H1 (cell line): ENCODE measurements at regions not wholly inside any gene's neighbourhood (a gene's known extent, or its start where the extent isn't known, plus 50 kb on each side); places are given as distances from the start of the nearest gene placed in this dataset.
"Not testable (repeated sequence)": the region's sequence is repeated elsewhere in the genome, so short reads cannot be mapped to it uniquely, and the experiment has no call there.

Experiments used
- CTCF ChIA-PET: fragments of 300-600 bp; sonication (Branson Sonifier 250); formaldehyde crosslinking; loops from one replicate; lab custom pipeline; 2021; ENCODE audit not compliant: partially characterized antibody; lab: Charles Lee
- POLR2A ChIA-PET: fragments of 300-600 bp; sonication (Branson Sonifier 250); formaldehyde crosslinking; loops from one replicate; lab custom pipeline; 2021; ENCODE audit warnings: inconsistent platforms; ENCODE audit not compliant: partially characterized antibody; lab: Charles Lee
- DNase-seq, 2 experiments: peaks; one replicate each; pipeline versions ENCODE4 v3.0.0 to v3.0.0-alpha.2; 2010 to 2022; ENCODE audit warnings: low spot score in 2 of 2, low read depth in 1 of 2, mixed read lengths in 1 of 2
- FAIRE-seq: peaks from 2 replicates; lab custom pipeline; 2011; peaks lifted over from hg19 to GRCh38; lab: Jason Lieb, UNC
- H2AFZ ChIP-seq: 2 replicates; pipeline ENCODE4 v1.8.1; 2012; ENCODE audit warnings: low read length, inconsistent platforms
- H2AK5ac ChIP-seq: 2 replicates; pipeline ENCODE4 v1.6.1; 2013; ENCODE audit warnings: low read depth, low read length
- H2BK120ac ChIP-seq: replicated peaks from 2 replicates; pipeline ENCODE3; 2013; ENCODE audit warnings: low read depth, low read length, inconsistent platforms
- H2BK12ac ChIP-seq: 2 replicates; pipeline ENCODE4 v1.6.1; 2013; ENCODE audit warnings: low read depth, low read length
- H2BK15ac ChIP-seq: 2 replicates; pipeline ENCODE4 v1.6.1; 2013; ENCODE audit warnings: low read length
- H2BK20ac ChIP-seq: 2 replicates; pipeline ENCODE4 v1.6.1; 2013; ENCODE audit warnings: low read length
- H2BK5ac ChIP-seq: 2 replicates; pipeline ENCODE4 v1.6.1; 2013; ENCODE audit warnings: low read depth, low read length
- H3K14ac ChIP-seq: 2 replicates; pipeline ENCODE4 v1.6.1; 2013; ENCODE audit warnings: inconsistent platforms; ENCODE audit not compliant: insufficient read length
- H3K18ac ChIP-seq: 2 replicates; pipeline ENCODE4 v1.6.1; 2013; ENCODE audit warnings: low read length; ENCODE audit errors: extremely low read depth
- H3K23ac ChIP-seq: 2 replicates; pipeline ENCODE4 v1.6.1; 2013; ENCODE audit warnings: inconsistent platforms; ENCODE audit not compliant: insufficient read length
- H3K23me2 ChIP-seq: 2 replicates; pipeline ENCODE4 v1.6.1; 2013; ENCODE audit warnings: low read depth, low read length
- H3K27ac ChIP-seq: 2 replicates; pipeline ENCODE4 v1.6.1; 2011; ENCODE audit warnings: low read depth, low read length, inconsistent platforms
- H3K27me3 ChIP-seq, 4 experiments: replicated peaks in 1 of 4; 1 replicate in 1 of 4; 2 replicates in 3 of 4; pipeline versions ENCODE4 v1.6.1 to v1.8.1; 2011 to 2013; ENCODE audit warnings: low read length in 3 of 4, mild to moderate bottlenecking in 3 of 4, inconsistent platforms in 2 of 4, mixed read lengths in 2 of 4, moderate library complexity in 1 of 4; ENCODE audit not compliant: control insufficient read depth in 3 of 4, insufficient read depth in 3 of 4; ENCODE audit errors: extremely low read depth in 1 of 4
- H3K36me3 ChIP-seq, 4 experiments: 2 replicates each; pipeline versions ENCODE4 v1.6.1 to v1.8.1; 2011 to 2013; ENCODE audit warnings: mild to moderate bottlenecking in 4 of 4, low read length in 3 of 4, moderate library complexity in 2 of 4, control low read depth in 1 of 4, inconsistent platforms in 1 of 4; ENCODE audit not compliant: insufficient read depth in 4 of 4, control insufficient read depth in 2 of 4
- H3K4ac ChIP-seq: replicated peaks from 2 replicates; pipeline ENCODE3; 2013; ENCODE audit warnings: low read length, low read depth, mixed read lengths, inconsistent platforms; ENCODE audit not compliant: insufficient read length
- H3K4me1 ChIP-seq, 4 experiments: replicated peaks in 1 of 4; 1 replicate in 1 of 4; 2 replicates in 3 of 4; pipeline versions ENCODE4 v1.6.1 to v1.8.1; 2011 to 2013; ENCODE audit warnings: low read length in 3 of 4, inconsistent platforms in 2 of 4, mixed read lengths in 1 of 4; ENCODE audit not compliant: insufficient read depth in 4 of 4, control insufficient read depth in 3 of 4
- H3K4me2 ChIP-seq, 2 experiments: 2 replicates each; pipeline versions ENCODE4 v1.6.1 to v1.8.1; 2011 to 2013; ENCODE audit warnings: low read depth in 2 of 2, low read length in 2 of 2, control low read depth in 1 of 2, inconsistent platforms in 1 of 2, mild to moderate bottlenecking in 1 of 2; ENCODE audit not compliant: insufficient read depth in 1 of 2
- H3K4me3 ChIP-seq, 4 experiments: fragments of 200-600, 300-600 bp in 1 of 4; sonication (generic), shearing (Covaris generic), sonication (Bioruptor Twin) in 1 of 4; 2 replicates each; pipeline versions ENCODE4 v1.5.1 to v1.8.1; 2011 to 2016; ENCODE audit warnings: low read length in 4 of 4, low read depth in 3 of 4, control low read depth in 2 of 4, inconsistent platforms in 2 of 4, mild to moderate bottlenecking in 2 of 4, mixed read lengths in 1 of 4, moderate library complexity in 1 of 4; ENCODE audit not compliant: insufficient read depth in 2 of 4; ENCODE audit errors: extremely low read depth in 1 of 4
- H3K56ac ChIP-seq: replicated peaks from 2 replicates; pipeline ENCODE3; 2013; ENCODE audit warnings: low read depth, mild to moderate bottlenecking, mixed read lengths, low read length, inconsistent platforms; ENCODE audit not compliant: insufficient read length
- H3K79me1 ChIP-seq: 2 replicates; pipeline ENCODE4 v1.6.1; 2013; ENCODE audit warnings: low read depth, low read length, control low read depth
- H3K79me2 ChIP-seq, 2 experiments: 2 replicates each; pipeline versions ENCODE4 v1.6.1 to v1.8.1; 2012 to 2013; ENCODE audit warnings: low read length in 2 of 2, mild to moderate bottlenecking in 2 of 2, inconsistent platforms in 1 of 2; ENCODE audit not compliant: insufficient read depth in 2 of 2, control insufficient read depth in 1 of 2
- H3K9ac ChIP-seq, 4 experiments: replicated peaks in 1 of 4; 1 replicate in 1 of 4; 2 replicates in 3 of 4; pipeline versions ENCODE4 v1.6.1 to v1.8.1; 2011 to 2013; ENCODE audit warnings: low read depth in 3 of 4, low read length in 3 of 4, control low read depth in 2 of 4, mild to moderate bottlenecking in 2 of 4, moderate library complexity in 2 of 4, inconsistent platforms in 1 of 4; ENCODE audit errors: extremely low read depth in 1 of 4
- H3K9me3 ChIP-seq, 2 experiments: 2 replicates each; pipeline versions ENCODE4 v1.6.1 to v1.8.1; 2012 to 2013; ENCODE audit warnings: mild to moderate bottlenecking in 2 of 2, moderate library complexity in 2 of 2, control low read depth in 1 of 2, inconsistent platforms in 1 of 2, low read depth in 1 of 2, low read length in 1 of 2, mixed read lengths in 1 of 2; ENCODE audit not compliant: insufficient read depth in 2 of 2
- H4K20me1 ChIP-seq, 2 experiments: replicated peaks in 1 of 2; 2 replicates each; pipeline versions ENCODE3 to v1.8.1; 2011 to 2013; ENCODE audit warnings: inconsistent platforms in 2 of 2, low read length in 2 of 2, mild to moderate bottlenecking in 1 of 2; ENCODE audit not compliant: insufficient read depth in 2 of 2, control insufficient read depth in 1 of 2
- H4K5ac ChIP-seq: 2 replicates; pipeline ENCODE4 v1.6.1; 2013; ENCODE audit warnings: low read length, low read depth, mixed read lengths, inconsistent platforms; ENCODE audit not compliant: insufficient read length
- H4K8ac ChIP-seq: 2 replicates; pipeline ENCODE4 v1.8.0; 2013; ENCODE audit warnings: mild to moderate bottlenecking, moderate library complexity, low read length, inconsistent platforms; ENCODE audit not compliant: insufficient read depth; ENCODE audit errors: extremely low read depth
- H4K91ac ChIP-seq: replicated peaks from 2 replicates; pipeline ENCODE3; 2013; ENCODE audit warnings: low read length, mixed read lengths, inconsistent platforms; ENCODE audit not compliant: insufficient read length
- WGBS, 2 experiments: shearing (Covaris generic) in 1 of 2; methylation state at CpG; one replicate each; pipeline versions ENCODE4 v1.1.6 to v1.1.7; 2013 to 2015; ENCODE audit warnings: low lambda C conversion rate in 2 of 2, mixed read lengths in 2 of 2, inconsistent platforms in 1 of 2, low coverage in 1 of 2, missing lambda C conversion rate in 1 of 2; ENCODE audit not compliant: insufficient replicate concordance in 2 of 2, insufficient coverage in 1 of 2, insufficient read length in 1 of 2; ENCODE audit errors: extremely low coverage in 1 of 2, missing lambda C conversion rate in 1 of 2; 5-methylcytosine and 5-hydroxymethylcytosine counted together

GRCh38 chr1:186248608-186249007, 126.4 kb downstream of the TPR start:
- peaks cover 0 to 10% of the 10 kb centered on the region in 2 experiments; a peak in 2 of 4 replicates for H3K9me3 ChIP-seq
- H3K4ac ChIP-seq, H4K8ac ChIP-seq, H3K9ac ChIP-seq, H3K56ac ChIP-seq, H2AK5ac ChIP-seq, H4K5ac ChIP-seq, H3K27me3 ChIP-seq, H3K4me1 ChIP-seq, H3K23ac ChIP-seq, H4K91ac ChIP-seq, DNase-seq, FAIRE-seq, H3K4me3 ChIP-seq, H3K27ac ChIP-seq, H4K20me1 ChIP-seq, H3K23me2 ChIP-seq, H2BK20ac ChIP-seq, H3K4me2 ChIP-seq, H2BK120ac ChIP-seq, H3K79me1 ChIP-seq, POLR2A ChIA-PET, H3K36me3 ChIP-seq, H2BK5ac ChIP-seq, H2AFZ ChIP-seq, H2BK12ac ChIP-seq, H2BK15ac ChIP-seq, H3K18ac ChIP-seq, H3K79me2 ChIP-seq, H3K14ac ChIP-seq: not testable (repeated sequence)
- CTCF ChIA-PET: interaction anchor here (1.2 kb wide), 1 partner anchor 13 kb away, joined by 4 read pairs; no protein-coding TSS in a partner anchor
- WGBS, 2 experiments: 5% methylated on average over 1 of the region's 1 CpG; no CpG with 5 or more reads in 1 of the 2 experiments
